ENCODE measurements at regions not wholly inside any gene's neighbourhood (a gene's known extent, or its start where the extent isn't known, plus 50 kb on each side); places are given as distances from the start of the nearest gene placed in this dataset.

DNA sequence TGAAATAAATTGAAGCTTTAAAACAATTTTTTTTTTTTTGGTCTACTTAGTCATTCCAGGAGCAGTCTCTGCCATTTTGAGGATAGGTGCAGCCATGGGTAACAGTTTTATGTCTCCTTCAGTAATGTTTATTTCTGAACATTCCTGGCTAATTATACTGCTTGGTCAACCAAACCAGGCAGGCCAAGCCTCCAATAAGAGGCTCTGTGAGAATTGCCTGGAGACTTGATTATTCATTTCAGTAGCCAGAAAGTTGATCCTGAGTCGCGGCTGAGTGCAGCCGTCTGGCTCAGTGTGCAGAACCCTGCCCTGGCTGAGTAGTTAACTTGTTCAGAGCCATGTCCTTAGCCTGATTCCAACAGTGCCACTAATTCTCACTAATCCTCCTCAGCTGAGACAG, 364.0 kb upstream of the FAT3 start:
- no peaks in the 10 kb centered on the region for H3K27me3 Mint-ChIP-seq
- H3K36me3 Mint-ChIP-seq = no peaks in the 10 kb centered on the region
- no peak overlapping the region for H3K4me3 Mint-ChIP-seq
- no peaks in the 10 kb centered on the region for H3K4me1 Mint-ChIP-seq
- H3K27ac Mint-ChIP-seq = no peak overlapping the region
- POLR2A ChIA-PET = no interaction called here
- H3K9me3 Mint-ChIP-seq = peaks cover 0 to 14% (median 3%) of the 10 kb centered on the region in 9 donors
- DNase-seq (no peak), ATAC-seq (no peak)

DNA sequence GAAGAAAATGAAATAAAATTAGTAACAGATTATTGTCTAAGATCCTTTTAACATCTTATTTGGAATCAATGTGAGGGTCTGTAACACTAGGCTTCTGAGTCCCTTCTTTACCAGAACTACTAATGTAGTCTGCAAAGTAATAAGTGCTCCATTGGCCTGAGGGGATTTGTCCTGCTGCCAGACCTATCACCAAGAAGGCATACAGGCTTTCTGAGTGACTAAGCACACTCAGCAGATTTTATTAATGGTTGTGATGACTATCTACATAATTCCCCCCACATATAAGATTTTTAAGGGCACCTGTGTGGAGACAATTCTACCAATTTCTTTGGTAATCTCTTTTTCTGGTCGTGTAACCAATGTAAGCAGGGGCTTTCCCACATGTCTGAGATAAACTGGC, 365.0 kb upstream of the FAT3 start:
- no peak overlapping the region for H3K27ac Mint-ChIP-seq
- no peak overlapping the region for H3K4me3 Mint-ChIP-seq
- H3K36me3 Mint-ChIP-seq = no peaks in the 10 kb centered on the region
- no peaks in the 10 kb centered on the region for H3K4me1 Mint-ChIP-seq
- DNase-seq (no peak), ATAC-seq (no peak)
- H3K9me3 Mint-ChIP-seq = peaks cover 0 to 11% (median 3%) of the 10 kb centered on the region in 9 donors
- POLR2A ChIA-PET = no interaction called here
- no peaks in the 10 kb centered on the region for H3K27me3 Mint-ChIP-seq

- H3K4me3 Mint-ChIP-seq = no peak overlapping the region
- H3K9me3 Mint-ChIP-seq = peaks cover 0 to 14% (median 0%) of the 10 kb centered on the region in 9 donors
- no peak overlapping the region for H3K27ac Mint-ChIP-seq
- H3K4me1 Mint-ChIP-seq = no peaks in the 10 kb centered on the region
- POLR2A ChIA-PET = no interaction called here
- H3K36me3 Mint-ChIP-seq = no peaks in the 10 kb centered on the region
- no peak for ATAC-seq
- H3K27me3 Mint-ChIP-seq = no peaks in the 10 kb centered on the region
- DNase-seq = no peak
These were observed 367.4 kb upstream of the FAT3 start for GRCh38 chr11:91857179-91857578.

DNA sequence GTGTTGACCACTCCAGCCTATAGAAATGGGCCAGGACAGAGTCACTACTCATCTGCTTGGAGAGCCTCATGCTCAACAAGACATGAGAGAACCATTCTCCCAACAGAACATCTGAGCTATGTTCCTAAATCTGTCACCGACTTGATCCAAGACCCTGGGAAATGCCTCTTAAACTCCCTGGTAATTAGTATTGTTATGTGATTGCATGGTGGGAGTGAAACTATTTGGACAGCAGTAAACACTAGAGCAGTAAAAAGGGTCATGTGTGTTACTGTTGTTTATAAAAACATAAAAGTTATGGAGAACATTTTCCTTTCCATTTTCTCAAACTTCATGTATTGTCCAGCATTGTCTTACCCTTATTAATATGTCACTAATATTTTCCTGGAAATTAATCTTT, 369.8 kb upstream of the FAT3 start:
- H3K27ac Mint-ChIP-seq = no peak overlapping the region
- no peaks in the 10 kb centered on the region for H3K27me3 Mint-ChIP-seq
- POLR2A ChIA-PET = no interaction called here
- no peak overlapping the region for H3K4me3 Mint-ChIP-seq
- ATAC-seq = no peak
- no peaks in the 10 kb centered on the region for H3K36me3 Mint-ChIP-seq
- peaks cover 0 to 11% (median 3%) of the 10 kb centered on the region in 9 donors for H3K9me3 Mint-ChIP-seq
- H3K4me1 Mint-ChIP-seq = no peaks in the 10 kb centered on the region
- DNase-seq = no peak

GRCh38 chr11:91854171-91854570, 370.4 kb upstream of the FAT3 start:
- Mint-ChIP-seq H3K4me1 (no peaks in the 10 kb centered on the region), H3K9me3 (peaks cover 0 to 11% (median 0%) of the 10 kb centered on the region in 9 donors), H3K27me3 (no peaks in the 10 kb centered on the region), H3K36me3 (no peaks in the 10 kb centered on the region), H3K27ac (no peak overlapping the region), H3K4me3 (no peak overlapping the region)
- ATAC-seq = no peak
- no peak for DNase-seq
- POLR2A ChIA-PET = no interaction called here

GRCh38 chr11:91851908-91852307, 372.7 kb upstream of the FAT3 start:
- Mint-ChIP-seq H3K4me1 (no peaks in the 10 kb centered on the region), H3K4me3 (no peak overlapping the region), H3K36me3 (no peaks in the 10 kb centered on the region), H3K27me3 (no peaks in the 10 kb centered on the region), H3K27ac (no peak overlapping the region), H3K9me3 (peaks cover 0 to 15% (median 4%) of the 10 kb centered on the region in 9 donors)
- DNase-seq (no peak), ATAC-seq (no peak)
- POLR2A ChIA-PET = no interaction called here

DNA sequence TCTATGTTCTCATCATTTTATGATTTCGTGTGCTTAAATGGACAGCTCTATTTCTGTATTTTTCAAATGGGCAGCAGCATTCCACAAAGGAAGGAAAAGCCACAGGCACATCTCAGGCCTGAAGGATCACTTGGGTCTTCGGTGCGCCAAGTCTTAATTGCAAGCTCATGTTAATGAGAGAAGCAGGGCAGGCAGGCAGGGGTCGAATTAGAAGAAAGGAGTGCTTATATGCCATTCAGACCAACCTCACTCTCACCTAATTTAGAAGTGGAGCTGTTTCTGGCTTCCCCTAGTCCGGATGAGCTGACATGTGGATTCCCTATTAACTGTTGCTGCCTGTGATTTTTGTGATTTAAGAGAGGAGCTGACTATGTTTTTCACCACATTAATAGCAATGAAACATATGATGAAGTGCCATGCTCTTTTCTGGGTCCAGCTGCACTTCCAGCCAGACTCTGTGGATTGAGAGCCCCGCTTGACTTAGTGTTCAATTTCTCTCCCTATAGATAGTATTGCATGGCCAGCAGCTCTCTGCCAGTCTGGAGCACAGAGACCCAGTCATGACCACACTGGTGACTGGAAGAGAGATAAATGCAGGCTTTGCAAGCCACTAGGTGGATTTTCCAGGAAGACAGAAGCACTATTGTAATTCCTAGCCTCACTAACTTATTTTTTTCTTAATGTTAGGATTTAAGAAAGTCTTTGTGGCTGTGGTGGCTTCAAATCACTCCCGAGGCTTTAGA, 373.9 kb upstream of the FAT3 start:
- DNase-seq (no peak), ATAC-seq (no peak)
- Mint-ChIP-seq H3K4me3 (no peak overlapping the region), H3K9me3 (peaks cover 0 to 15% (median 4%) of the 10 kb centered on the region in 9 donors), H3K4me1 (no peaks in the 10 kb centered on the region), H3K27ac (no peak overlapping the region), H3K27me3 (no peaks in the 10 kb centered on the region), H3K36me3 (no peaks in the 10 kb centered on the region)
- POLR2A ChIA-PET = no interaction called here

- H3K4me1 Mint-ChIP-seq = no peaks in the 10 kb centered on the region
- POLR2A ChIA-PET = no interaction called here
- no peak overlapping the region for H3K4me3 Mint-ChIP-seq
- no peaks in the 10 kb centered on the region for H3K27me3 Mint-ChIP-seq
- H3K36me3 Mint-ChIP-seq = no peaks in the 10 kb centered on the region
- no peak for DNase-seq
- no peak for ATAC-seq
- H3K27ac Mint-ChIP-seq = no peak overlapping the region
- H3K9me3 Mint-ChIP-seq = peaks cover 0 to 15% (median under 1%) of the 10 kb centered on the region in 9 donors
These were observed 374.6 kb upstream of the FAT3 start for GRCh38 chr11:91850021-91850420.

- no peak for ATAC-seq
- Mint-ChIP-seq H3K4me3 (no peak overlapping the region), H3K36me3 (no peaks in the 10 kb centered on the region), H3K9me3 (peaks cover 0 to 11% (median 0%) of the 10 kb centered on the region in 9 donors), H3K27ac (no peak overlapping the region), H3K4me1 (no peaks in the 10 kb centered on the region), H3K27me3 (no peaks in the 10 kb centered on the region)
- POLR2A ChIA-PET = no interaction called here
- no peak for DNase-seq
These were observed 378.0 kb upstream of the FAT3 start for GRCh38 chr11:91846649-91847048.

DNA sequence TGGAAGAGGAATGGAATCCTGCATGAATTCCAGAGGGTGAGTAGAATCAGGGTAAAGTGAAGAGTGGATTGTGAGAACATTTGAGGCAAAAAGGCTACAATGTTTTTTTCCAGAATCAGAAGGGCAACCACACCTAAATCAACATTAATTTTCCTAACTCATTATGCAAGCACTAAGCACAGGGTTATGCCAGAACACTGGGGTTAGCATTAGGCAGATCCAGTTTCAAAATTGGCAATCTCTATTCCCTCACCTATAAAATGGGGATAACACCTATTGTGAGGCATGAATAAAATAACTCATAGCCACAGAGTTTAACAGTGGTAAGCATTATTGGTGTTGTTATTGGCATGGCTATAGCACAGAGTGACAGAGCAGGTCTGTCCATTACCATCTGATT, 378.6 kb upstream of the FAT3 start:
- Mint-ChIP-seq H3K27me3 (no peaks in the 10 kb centered on the region), H3K27ac (no peak overlapping the region), H3K36me3 (no peaks in the 10 kb centered on the region), H3K4me1 (no peaks in the 10 kb centered on the region), H3K4me3 (no peak overlapping the region), H3K9me3 (peaks cover 0 to 11% (median 0%) of the 10 kb centered on the region in 9 donors)
- POLR2A ChIA-PET = no interaction called here
- no peak for ATAC-seq
- DNase-seq = no peak

DNA sequence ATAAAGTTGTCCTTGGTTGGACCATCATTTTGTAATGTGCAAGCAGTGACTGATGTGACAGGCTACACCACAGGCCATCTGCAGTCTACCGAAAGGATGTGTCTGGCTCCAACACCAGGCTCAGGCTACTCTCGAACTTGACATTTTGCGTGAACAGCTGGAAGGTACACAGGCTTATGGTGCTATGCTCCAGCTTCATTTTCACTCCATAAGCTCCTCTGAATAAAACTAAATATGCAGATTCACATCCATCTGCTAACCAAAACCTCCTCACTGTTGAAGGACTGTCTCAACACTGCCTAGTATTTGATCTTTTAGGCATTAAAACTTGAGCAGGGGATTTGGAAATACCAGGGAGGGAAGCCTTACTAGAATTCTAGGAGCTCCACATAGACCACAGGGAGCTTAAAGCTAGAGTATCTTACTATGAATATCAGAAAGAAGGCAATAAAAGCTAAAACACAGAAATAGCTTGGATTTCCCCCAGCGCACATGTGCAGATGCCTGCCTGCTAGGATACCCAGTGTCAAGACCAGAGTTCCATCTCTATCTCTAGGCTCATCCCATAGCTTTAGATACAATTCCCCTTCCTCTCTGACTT, 383.9 kb upstream of the FAT3 start:
- Mint-ChIP-seq H3K9me3 (peaks cover 0 to 10% (median 3%) of the 10 kb centered on the region in 9 donors), H3K27ac (no peak overlapping the region), H3K4me1 (no peaks in the 10 kb centered on the region), H3K27me3 (no peaks in the 10 kb centered on the region), H3K4me3 (no peak overlapping the region), H3K36me3 (no peaks in the 10 kb centered on the region)
- no peak for ATAC-seq
- no peak for DNase-seq
- POLR2A ChIA-PET = no interaction called here

DNA sequence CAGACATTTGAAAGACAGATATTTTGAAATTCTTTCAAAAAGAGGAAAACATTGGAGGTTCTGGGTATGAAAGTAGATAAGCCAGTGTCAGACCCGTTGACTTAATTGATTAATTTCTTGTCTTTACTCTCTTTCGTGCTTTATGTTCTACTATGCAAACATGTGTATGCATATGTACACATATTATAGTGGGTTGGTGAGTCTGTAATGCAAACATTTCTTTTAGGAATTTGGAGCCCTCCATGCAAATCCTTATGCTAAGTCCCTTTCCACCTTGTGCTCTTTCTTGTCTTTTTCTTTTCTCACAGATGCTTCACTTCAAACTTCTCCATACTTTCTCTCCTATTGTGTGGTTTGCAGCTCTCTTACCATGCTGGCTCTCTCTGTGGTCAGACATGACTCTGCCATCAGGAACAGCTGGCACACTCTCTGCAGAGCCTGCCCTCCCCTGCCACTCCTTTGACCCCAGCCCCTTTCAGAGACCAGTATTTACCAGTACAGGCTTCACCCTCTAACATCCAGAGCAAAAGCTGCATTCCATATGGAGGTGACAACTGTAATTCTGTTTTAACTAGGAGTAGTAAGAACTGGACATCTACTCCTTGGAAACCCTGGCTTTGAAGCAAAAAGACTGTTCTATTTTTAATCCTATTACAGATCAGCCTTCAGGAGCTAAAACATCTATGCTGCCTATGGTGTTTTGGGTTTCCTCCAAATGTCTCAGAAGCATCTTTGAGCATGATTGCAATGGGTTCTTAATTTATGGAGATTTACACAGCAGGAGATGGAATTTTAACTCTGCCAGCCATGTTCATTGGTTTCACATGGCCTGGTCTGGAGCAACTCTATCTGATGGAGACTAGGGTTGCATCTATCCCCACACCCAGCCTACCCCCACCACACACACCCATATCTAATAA, 386.9 kb upstream of the FAT3 start:
- Mint-ChIP-seq H3K36me3 (no peaks in the 10 kb centered on the region), H3K9me3 (peaks cover 0 to 19% (median 5%) of the 10 kb centered on the region in 9 donors), H3K4me1 (no peaks in the 10 kb centered on the region), H3K27ac (no peak overlapping the region), H3K4me3 (no peak overlapping the region), H3K27me3 (no peaks in the 10 kb centered on the region)
- DNase-seq = no peak
- POLR2A ChIA-PET = no interaction called here
- ATAC-seq = no peak

DNA sequence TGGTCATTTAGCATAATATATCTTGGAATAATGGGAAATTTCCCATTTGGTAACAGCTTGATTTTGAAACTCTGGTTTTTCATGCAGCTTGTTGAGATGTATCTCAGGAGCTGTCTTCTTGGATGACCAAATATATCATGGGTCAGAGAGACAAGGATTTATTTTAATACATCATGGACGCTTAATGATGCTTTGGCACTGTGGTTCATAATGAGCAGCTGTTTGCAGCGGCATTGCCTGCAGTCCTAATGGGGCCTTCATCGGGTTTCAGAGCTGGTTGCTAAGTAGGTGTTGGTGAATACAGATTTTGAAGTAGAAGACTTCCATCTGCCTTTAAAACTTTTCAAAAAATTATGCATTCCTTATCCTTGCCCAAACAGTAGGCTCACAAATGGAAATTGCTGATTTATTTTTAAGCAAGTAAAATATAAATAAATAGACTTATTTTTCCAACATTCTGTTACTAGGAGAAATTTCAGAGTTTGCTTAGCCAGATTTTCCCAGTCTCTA, 389.5 kb upstream of the FAT3 start:
- POLR2A ChIA-PET = no interaction called here
- Mint-ChIP-seq H3K36me3 (no peaks in the 10 kb centered on the region), H3K9me3 (peaks cover 0 to 24% (median 5%) of the 10 kb centered on the region in 9 donors), H3K4me3 (no peak overlapping the region), H3K27ac (no peak overlapping the region), H3K27me3 (no peaks in the 10 kb centered on the region), H3K4me1 (no peaks in the 10 kb centered on the region)
- no peak for ATAC-seq
- DNase-seq = no peak

Data from naive thymus-derived CD8-positive, alpha-beta T cell (primary cell).